Retinal pigment epithelial cell (primary cell): ENCODE measurements at regions not wholly inside any gene's neighbourhood (a gene's known extent, or its start where the extent isn't known, plus 50 kb on each side); places are given as distances from the start of the nearest gene placed in this dataset.

Experiments used
- DNase-seq: peaks from one replicate; pipeline ENCODE4 v3.0.0-alpha.2; 2010; ENCODE audit warnings: low read depth
- H3K4me3 ChIP-seq: 2 replicates; pipeline ENCODE4 v1.5.1; 2011; ENCODE audit warnings: mild to moderate bottlenecking, low read length, control low read depth, moderate library complexity
- TF ChIP-seq, protein P1 (sequence below): conservative IDR thresholded peaks from 2 replicates; pipeline ENCODE4 v1.5.1; 2011; ENCODE audit warnings: low read depth, low read length, control low read depth, inconsistent platforms

DNA sequence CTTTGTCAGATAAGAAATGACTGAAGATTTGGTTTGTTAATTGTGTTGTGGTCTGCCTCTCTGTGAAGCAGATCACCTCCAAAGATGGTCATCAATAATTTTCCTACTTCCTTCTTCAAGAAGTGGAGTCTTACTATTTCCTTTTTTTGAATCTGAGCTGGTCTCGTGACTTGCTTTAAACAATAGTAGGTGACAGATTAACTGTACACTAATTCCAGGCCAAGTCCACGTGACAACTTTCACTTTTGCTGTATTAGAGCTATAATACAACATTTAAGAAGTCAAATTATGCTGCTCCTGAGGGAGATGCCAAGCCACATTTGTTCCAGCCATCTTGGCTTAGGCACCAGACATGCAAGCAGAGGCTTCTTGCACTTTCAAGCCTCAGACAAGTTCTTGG is 393.8 kb upstream of the GRID2 start:
- TF ChIP-seq, protein P1, sequence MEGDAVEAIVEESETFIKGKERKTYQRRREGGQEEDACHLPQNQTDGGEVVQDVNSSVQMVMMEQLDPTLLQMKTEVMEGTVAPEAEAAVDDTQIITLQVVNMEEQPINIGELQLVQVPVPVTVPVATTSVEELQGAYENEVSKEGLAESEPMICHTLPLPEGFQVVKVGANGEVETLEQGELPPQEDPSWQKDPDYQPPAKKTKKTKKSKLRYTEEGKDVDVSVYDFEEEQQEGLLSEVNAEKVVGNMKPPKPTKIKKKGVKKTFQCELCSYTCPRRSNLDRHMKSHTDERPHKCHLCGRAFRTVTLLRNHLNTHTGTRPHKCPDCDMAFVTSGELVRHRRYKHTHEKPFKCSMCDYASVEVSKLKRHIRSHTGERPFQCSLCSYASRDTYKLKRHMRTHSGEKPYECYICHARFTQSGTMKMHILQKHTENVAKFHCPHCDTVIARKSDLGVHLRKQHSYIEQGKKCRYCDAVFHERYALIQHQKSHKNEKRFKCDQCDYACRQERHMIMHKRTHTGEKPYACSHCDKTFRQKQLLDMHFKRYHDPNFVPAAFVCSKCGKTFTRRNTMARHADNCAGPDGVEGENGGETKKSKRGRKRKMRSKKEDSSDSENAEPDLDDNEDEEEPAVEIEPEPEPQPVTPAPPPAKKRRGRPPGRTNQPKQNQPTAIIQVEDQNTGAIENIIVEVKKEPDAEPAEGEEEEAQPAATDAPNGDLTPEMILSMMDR = no peak
- H3K4me3 ChIP-seq = no peak overlapping the region
- no peak for DNase-seq

DNA sequence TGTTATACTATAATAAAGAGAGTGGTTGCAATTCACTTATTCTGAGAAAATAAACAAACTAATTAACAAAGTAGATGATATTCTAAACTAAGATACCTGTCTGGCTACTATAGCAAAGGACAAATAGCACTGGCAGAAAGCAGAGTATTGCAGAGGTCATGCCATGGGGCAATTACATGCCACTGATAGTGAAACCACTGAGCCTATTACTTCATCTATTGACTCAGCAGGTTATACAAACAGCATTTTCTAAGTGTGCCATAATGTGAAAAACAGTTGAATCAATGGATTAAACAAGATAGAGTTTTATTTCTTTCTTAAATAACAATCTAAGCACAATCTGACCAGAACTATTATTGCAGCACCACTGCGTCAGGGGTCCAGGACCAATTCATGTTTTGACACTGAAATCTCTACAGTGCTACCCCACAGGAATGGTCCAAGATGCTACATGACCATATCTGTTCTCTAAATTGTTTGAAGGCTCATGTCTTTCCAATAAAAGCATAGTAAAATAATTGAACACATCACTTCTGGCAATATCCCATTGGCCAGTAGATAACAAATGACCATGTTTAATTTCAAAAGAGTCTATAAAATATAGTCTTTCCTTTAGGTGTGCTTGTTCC is 389.5 kb upstream of the GRID2 start:
- TF ChIP-seq, protein P1 = no peak
- no peak overlapping the region for H3K4me3 ChIP-seq
- no peak for DNase-seq

DNA sequence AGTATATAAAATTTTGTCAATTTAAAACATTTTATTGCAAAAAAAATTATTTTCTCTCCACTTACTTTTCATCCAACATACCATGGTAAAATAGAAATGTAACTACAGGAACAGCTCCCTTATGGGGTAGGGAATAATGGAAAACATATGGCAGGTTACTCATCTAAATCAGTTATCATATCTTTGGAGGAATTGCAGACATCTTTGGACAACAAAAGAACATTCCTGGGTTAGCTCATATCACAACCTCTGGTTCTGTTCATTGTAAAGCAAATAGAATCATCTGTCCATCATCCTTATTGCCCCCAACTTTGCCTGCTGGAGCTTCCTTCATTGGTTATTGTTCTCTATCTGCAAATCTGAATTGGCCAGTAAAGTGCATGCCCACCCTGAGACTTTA is 387.5 kb upstream of the GRID2 start:
- DNase-seq = no peak
- TF ChIP-seq, protein P1 = no peak

DNA sequence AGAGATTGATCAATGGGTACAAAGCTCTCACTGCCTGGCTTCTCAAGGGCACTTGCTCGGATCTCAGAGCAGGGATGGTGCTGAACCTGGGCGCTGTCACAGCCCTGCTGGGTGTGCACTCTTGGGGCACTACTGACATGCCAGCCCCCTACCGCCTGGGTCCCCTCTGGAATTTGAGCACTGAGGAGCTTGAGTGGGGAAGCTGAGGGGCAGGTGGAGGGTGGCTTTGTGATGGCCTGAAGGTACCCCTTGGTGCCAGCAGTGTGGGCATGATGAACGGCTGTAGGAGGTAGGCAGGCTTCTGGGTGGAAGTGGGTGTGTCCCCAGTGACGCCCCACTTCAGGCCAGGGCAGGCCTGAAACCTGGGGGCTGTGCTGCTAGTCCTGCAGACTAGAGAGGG is 379.1 kb upstream of the GRID2 start:
- TF ChIP-seq, protein P1 = no peak
- no peak for DNase-seq
- H3K4me3 ChIP-seq = no peak overlapping the region

More for the DNA sequence above, 387.5 kb upstream of the GRID2 start:
- no peak overlapping the region for H3K4me3 ChIP-seq

DNA sequence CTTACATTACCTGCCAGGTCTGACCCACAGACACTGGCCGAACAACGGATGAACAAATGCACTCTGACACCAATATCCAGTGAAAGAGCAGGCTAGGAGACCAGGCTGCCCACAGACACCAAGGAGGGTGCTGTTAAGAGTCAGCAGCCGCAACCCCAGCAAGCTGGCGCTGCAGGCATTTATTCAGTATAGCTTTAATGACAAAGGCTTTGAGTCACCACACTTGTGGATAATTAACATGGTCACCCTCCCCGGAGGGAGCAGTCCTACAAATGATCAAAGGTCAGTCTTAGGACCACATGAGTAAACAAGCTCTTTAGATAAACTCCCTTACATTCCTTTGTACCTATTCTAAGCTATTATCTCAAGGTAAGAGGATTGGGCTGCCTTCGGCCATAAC is 368.5 kb upstream of the GRID2 start:
- TF ChIP-seq, protein P1 = no peak
- DNase-seq = no peak
- no peak overlapping the region for H3K4me3 ChIP-seq

DNA sequence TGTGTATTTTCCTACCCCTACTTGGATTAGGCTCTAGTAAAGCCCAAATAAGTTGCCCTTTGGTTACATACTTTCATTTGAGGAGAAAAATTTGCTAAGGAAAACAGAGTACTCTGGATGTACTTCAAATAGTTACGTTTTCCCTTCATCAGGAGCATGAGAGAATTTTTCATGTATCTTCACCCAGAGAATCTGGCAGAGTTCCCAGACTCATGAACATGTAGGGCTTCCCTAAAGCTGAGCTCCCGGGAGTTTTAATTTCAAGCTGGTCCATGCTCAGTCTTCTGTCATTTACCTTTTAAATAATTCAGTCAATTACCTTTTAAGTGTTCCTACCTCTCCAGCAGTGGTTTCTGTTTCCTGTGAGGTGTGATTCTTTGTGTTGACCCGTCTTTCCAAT is 367.5 kb upstream of the GRID2 start:
- TF ChIP-seq, protein P1 = no peak
- peak; percentile 36 for DNase-seq
- no peak overlapping the region for H3K4me3 ChIP-seq

DNA sequence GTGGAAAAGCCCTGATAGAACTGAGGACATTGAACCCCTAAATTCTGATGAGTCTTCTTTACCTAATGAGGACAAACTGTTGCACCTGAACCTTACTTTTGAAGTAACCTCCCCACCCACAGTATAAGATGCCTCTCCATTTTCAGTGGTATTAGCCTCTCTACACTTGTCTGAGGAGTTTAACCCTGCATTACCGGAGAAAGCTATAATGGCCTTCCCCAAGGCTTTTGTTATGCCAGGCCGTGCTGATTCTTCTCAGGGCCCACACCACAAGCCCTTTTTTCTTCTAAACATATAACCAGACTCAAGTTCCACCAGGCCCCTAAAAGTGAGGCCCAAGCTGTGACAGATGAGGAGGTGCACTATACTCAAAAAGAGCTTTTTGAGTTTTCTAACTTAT is 345.8 kb upstream of the GRID2 start:
- TF ChIP-seq, protein P1 = no peak
- no peak for DNase-seq

More for the DNA sequence above, 345.8 kb upstream of the GRID2 start:
- no peak overlapping the region for H3K4me3 ChIP-seq
